ENCODE measurements at regions not wholly inside any gene's neighbourhood (a gene's known extent, or its start where the extent isn't known, plus 50 kb on each side); places are given as distances from the start of the nearest gene placed in this dataset.

DNA sequence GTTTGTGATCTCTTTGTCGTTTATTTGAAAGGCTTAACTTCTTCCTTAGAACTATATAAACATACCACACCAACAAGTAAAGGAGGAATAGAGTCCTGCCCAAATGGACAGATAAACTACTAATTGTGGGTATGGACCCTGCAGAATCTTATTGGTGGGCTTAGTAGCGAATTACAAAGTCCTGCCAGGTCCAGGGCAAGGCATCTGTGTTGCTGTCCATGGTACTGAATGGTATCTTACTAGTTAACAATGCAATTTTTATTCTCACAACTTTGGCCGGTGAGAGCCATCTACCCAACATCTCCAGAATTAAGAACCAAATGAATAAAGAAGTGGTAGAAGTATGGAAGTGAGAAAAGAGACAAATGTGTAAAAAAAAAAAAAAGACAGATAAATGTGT, 1782.4 kb upstream of the WWC1 start:
- H3K9me3 ChIP-seq, result no peaks in the 10 kb centered on the region
- intact Hi-C loops (cut with DNase I), result no loop called here
- WGBS, 2 donors, result 73 to 76% methylated on average over 3 of the region's 3 CpGs
- no peaks in the 10 kb centered on the region for H3K36me3 ChIP-seq
- H3K27me3 ChIP-seq, result no peaks in the 10 kb centered on the region
- no peak overlapping the region for H3K4me3 ChIP-seq (replicated peaks in 1 of 3)
- no peak overlapping the region for H3K27ac ChIP-seq
- DNase-seq, result peak in 1 of 2 donors; percentile 2
- peaks cover 6 to 8% of the 10 kb centered on the region in 2 donors for H3K4me1 ChIP-seq
- TF ChIP-seq, protein P1, sequence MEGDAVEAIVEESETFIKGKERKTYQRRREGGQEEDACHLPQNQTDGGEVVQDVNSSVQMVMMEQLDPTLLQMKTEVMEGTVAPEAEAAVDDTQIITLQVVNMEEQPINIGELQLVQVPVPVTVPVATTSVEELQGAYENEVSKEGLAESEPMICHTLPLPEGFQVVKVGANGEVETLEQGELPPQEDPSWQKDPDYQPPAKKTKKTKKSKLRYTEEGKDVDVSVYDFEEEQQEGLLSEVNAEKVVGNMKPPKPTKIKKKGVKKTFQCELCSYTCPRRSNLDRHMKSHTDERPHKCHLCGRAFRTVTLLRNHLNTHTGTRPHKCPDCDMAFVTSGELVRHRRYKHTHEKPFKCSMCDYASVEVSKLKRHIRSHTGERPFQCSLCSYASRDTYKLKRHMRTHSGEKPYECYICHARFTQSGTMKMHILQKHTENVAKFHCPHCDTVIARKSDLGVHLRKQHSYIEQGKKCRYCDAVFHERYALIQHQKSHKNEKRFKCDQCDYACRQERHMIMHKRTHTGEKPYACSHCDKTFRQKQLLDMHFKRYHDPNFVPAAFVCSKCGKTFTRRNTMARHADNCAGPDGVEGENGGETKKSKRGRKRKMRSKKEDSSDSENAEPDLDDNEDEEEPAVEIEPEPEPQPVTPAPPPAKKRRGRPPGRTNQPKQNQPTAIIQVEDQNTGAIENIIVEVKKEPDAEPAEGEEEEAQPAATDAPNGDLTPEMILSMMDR (IDR thresholded peaks at IDR 0.05), result no peak
- no peak for TF ChIP-seq POLR2A (IDR thresholded peaks at IDR 0.05)

DNA sequence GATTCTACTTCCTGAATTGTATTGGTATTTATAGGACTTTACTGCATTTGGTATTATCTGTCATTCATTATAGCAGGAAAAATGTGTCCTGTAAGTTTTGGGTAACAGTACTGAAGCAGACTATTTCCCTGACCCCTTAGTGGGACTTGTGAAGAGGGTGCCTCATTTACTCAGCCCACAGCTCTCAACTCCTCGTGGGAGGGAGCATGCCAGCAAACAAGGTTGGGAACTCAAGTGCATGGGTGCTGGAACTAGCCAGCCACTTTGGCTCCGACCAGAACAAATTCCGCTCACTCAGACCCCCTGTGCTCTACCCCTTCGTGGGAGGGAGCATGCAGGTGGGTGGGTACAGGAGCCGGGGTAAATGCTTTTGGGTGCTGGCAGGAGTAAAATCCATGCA, 1773.5 kb upstream of the WWC1 start:
- intact Hi-C loops (cut with DNase I), result no loop called here
- no peak for DNase-seq
- H3K27me3 ChIP-seq, result no peaks in the 10 kb centered on the region

DNA sequence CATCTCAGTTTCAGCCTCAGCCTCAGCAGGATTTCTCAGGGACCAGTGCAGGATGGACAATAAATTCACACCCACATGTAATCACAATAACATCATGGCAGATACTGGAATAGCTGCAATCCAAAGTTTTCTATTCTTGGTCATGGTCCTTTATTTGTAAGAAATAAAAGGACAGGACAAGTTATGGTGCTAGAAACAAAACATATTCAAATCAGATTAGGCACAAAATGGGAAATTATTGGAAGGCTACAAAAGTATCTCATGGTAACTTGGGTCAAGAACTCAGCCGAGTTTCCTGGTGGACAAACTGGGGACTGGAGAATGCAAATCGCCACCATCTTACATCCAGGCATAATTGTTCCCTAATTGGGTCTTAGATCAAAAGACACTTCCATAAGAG, 1768.2 kb upstream of the WWC1 start:
- 91 to 93% methylated on average over 2 of the region's 2 CpGs for WGBS, 2 donors

More for the DNA sequence above, 1773.5 kb upstream of the WWC1 start:
- no peak overlapping the region for H3K4me3 ChIP-seq (replicated peaks in 1 of 3)
- H3K9me3 ChIP-seq, result no peaks in the 10 kb centered on the region
- 70 to 77% methylated on average over 5 of the region's 5 CpGs for WGBS, 2 donors
- no peaks in the 10 kb centered on the region for H3K4me1 ChIP-seq
- H3K36me3 ChIP-seq, result no peaks in the 10 kb centered on the region
- H3K27ac ChIP-seq, result no peak overlapping the region
- TF ChIP-seq, protein P1 (IDR thresholded peaks at IDR 0.05), result no peak
- TF ChIP-seq POLR2A (IDR thresholded peaks at IDR 0.05), result no peak

DNA sequence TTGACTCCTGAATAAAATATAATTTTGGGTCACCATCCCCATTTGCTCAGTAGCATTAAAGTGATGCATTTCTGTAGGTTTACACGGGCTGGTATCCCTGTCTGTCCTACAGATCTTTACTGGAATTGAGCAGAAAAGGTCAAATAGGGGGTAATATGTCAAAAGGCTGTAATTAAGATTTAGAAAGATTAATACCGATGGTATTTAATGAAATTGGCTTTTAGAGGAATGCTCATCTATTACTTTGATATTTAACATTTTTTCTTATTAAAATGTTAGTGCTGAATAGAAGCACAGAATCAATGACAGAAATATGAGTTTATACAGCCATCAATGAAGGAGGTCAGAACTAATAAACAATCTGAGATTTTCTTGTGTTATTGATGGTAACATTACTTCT, 1762.2 kb upstream of the WWC1 start:
- H3K9me3 ChIP-seq, result no peaks in the 10 kb centered on the region
- TF ChIP-seq, protein P1 (IDR thresholded peaks at IDR 0.05), result no peak
- TF ChIP-seq POLR2A (IDR thresholded peaks at IDR 0.05), result no peak
- H3K4me3 ChIP-seq (replicated peaks in 1 of 3), result no peak overlapping the region
- H3K36me3 ChIP-seq, result no peaks in the 10 kb centered on the region
- no peak overlapping the region for H3K27ac ChIP-seq
- WGBS, 2 donors, result 37 to 42% methylated on average over 2 of the region's 2 CpGs
- no peaks in the 10 kb centered on the region for H3K4me1 ChIP-seq
- no peaks in the 10 kb centered on the region for H3K27me3 ChIP-seq
- no peak for DNase-seq
- intact Hi-C loops (cut with DNase I), result no loop called here

More for the DNA sequence above, 1768.2 kb upstream of the WWC1 start:
- Histone ChIP-seq H3K36me3 (no peaks in the 10 kb centered on the region), H3K4me3 (replicated peaks in 1 of 3) (no peak overlapping the region), H3K27me3 (no peaks in the 10 kb centered on the region), H3K27ac (no peak overlapping the region), H3K4me1 (no peaks in the 10 kb centered on the region), H3K9me3 (no peaks in the 10 kb centered on the region)
- TF ChIP-seq, protein P1 (IDR thresholded peaks at IDR 0.05), result no peak
- TF ChIP-seq POLR2A (IDR thresholded peaks at IDR 0.05), result no peak
- intact Hi-C loops (cut with DNase I), result no loop called here
- DNase-seq, result no peak

DNA sequence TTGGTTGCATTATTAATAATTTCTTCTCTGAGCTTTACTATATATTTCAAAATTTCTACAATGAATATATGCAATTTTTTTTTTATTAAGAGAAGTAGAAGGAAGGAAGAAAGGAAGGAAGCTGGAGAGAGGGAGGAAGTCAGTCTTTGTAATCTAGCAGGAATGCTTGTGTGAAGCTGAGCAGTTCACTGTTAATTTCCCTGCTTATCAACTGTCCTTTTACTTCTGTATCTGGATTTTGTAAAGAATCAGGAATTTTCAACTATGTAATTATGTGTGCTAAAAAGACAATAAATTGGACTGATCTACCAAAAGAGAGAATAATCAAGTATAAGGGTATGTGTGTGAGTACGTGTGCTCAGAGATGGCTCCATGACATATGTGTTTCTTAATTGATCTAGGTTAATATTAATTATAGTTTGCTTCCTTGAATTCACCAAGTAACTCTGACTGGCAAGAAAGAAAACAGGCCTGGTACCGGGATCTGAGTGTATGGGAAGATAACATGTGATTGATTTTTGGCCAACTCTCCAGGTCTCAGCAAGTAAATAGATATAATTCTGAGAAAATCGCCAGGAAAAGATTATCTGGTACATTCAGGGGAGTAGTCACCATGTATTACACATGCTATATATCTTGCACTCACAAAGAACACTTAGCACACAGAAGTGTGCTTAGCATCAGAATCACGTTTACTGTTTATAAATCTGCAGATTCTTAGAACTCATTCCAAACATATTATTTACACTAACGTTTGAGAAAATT, 1758.8 kb upstream of the WWC1 start:
- no peaks in the 10 kb centered on the region for H3K4me1 ChIP-seq

More for the DNA sequence above, 1758.8 kb upstream of the WWC1 start:
- H3K9me3 ChIP-seq, result no peaks in the 10 kb centered on the region
- intact Hi-C loops (cut with DNase I), result no loop called here
- no peak for DNase-seq
- TF ChIP-seq POLR2A (IDR thresholded peaks at IDR 0.05), result no peak
- TF ChIP-seq, protein P1 (IDR thresholded peaks at IDR 0.05), result no peak
- no peak overlapping the region for H3K27ac ChIP-seq
- H3K36me3 ChIP-seq, result no peaks in the 10 kb centered on the region
- 76 to 78% methylated on average over 5 of the region's 5 CpGs for WGBS, 2 donors
- H3K27me3 ChIP-seq, result no peaks in the 10 kb centered on the region
- no peak overlapping the region for H3K4me3 ChIP-seq (replicated peaks in 1 of 3)

Measured in thyroid gland (tissue), 4 donors.